GM13976 (cell line): ENCODE measurements at regions not wholly inside any gene's neighbourhood (a gene's known extent, or its start where the extent isn't known, plus 50 kb on each side); places are given as distances from the start of the nearest gene placed in this dataset.

ENCODE experiments used
- DNase-seq: peaks from one replicate; pipeline ENCODE4 v3.0.0; 2012; ENCODE audit warnings: low spot score
- in situ Hi-C: fragments of 300-500 bp; cut with MboI; formaldehyde crosslinking; loops from one replicate; pipeline ENCODE4 v1.12.0; 2022; ENCODE audit warnings: low sequenced_read_pairs, mixed read lengths, inconsistent platforms; ENCODE audit not compliant: unreplicated experiment
- TF ChIP-seq, protein P1 (sequence below): IDR thresholded peaks from 2 replicates; pipeline ENCODE4 v1.5.1; 2012; ENCODE audit warnings: borderline replicate concordance, mild to moderate bottlenecking; ENCODE audit not compliant: insufficient read depth; ENCODE audit errors: extremely low read depth, missing control alignments, control extremely low read depth

DNA sequence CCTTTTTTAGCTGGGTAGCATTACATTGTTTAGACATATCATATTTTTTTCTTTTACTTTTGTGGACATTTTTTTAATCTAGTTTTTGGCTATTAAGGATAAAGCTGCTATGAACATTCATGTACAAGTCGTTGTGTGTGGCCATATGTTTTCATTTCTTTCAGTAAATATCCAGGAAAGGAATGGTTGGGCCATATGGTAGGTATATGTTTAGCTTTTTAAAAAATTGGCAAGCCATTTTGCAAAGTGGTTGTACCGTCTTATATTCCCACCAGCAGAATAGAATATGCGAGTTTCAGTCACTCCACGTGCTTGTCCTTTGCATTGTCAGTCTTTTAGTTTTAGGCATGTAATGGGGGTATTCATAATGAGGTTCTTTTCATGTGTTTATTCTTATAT, 106.3 kb upstream of the NOX3 start:
- in situ Hi-C loops, result no loop called here
- no peak for DNase-seq
- TF ChIP-seq, protein P1, sequence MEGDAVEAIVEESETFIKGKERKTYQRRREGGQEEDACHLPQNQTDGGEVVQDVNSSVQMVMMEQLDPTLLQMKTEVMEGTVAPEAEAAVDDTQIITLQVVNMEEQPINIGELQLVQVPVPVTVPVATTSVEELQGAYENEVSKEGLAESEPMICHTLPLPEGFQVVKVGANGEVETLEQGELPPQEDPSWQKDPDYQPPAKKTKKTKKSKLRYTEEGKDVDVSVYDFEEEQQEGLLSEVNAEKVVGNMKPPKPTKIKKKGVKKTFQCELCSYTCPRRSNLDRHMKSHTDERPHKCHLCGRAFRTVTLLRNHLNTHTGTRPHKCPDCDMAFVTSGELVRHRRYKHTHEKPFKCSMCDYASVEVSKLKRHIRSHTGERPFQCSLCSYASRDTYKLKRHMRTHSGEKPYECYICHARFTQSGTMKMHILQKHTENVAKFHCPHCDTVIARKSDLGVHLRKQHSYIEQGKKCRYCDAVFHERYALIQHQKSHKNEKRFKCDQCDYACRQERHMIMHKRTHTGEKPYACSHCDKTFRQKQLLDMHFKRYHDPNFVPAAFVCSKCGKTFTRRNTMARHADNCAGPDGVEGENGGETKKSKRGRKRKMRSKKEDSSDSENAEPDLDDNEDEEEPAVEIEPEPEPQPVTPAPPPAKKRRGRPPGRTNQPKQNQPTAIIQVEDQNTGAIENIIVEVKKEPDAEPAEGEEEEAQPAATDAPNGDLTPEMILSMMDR, result no peak

DNA sequence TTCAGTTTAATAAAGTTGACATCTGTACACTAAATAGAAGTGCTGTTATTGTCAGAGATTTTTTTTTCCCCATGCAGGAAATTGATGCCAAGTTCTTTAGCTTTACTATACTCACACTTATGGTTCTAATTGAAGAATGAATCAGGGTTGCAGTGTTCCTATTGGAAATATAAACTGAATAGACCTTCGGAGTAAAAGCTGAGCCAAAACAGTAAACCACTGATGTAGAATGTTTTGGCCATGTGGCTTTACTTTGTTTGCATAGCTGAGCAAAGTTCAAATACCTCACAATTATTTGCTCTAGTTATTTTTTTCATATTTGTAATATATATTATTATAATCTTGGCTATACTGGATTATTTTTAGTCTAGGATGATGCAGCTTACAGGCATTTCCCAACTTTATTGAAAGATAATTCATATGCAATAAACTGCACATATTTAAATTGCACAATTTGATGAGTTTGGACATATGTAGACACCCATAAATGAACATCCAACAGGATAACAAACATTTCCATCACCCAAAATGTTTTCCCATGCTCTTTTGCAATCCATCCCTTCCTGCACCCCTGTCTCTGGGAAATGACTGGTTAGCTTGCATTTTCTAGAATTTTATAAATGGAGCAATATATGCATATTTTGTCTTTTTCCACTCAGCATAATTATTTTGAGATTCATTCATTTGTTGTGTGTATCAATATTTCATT, 105.8 kb upstream of the NOX3 start:
- no peak for DNase-seq
- TF ChIP-seq, protein P1, result no peak
- in situ Hi-C loops, result no loop called here

DNA sequence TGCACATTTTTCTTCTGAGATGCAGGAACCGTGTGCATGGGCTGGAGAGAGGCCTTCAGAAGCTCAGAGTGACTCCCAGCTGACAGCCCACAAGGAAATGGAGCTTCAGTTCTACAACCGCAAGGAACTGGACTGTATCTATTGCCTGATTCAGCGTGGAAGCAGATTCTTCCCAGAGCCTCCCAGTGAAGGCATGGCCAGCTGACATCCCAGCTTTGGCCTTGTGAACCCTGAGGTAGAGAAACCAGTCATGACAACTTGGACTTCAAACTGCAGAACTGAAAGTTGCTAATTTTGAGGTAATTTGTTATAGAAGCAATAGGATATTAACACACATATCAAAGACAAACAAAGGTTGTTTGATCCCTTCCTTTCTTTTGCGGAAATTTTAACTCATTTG, 94.3 kb upstream of the NOX3 start:
- in situ Hi-C loops, result loop anchor here (25.0 kb wide), 1 partner anchor 363 kb away; no protein-coding TSS in a partner anchor
- DNase-seq, result no peak
- TF ChIP-seq, protein P1, result no peak

DNA sequence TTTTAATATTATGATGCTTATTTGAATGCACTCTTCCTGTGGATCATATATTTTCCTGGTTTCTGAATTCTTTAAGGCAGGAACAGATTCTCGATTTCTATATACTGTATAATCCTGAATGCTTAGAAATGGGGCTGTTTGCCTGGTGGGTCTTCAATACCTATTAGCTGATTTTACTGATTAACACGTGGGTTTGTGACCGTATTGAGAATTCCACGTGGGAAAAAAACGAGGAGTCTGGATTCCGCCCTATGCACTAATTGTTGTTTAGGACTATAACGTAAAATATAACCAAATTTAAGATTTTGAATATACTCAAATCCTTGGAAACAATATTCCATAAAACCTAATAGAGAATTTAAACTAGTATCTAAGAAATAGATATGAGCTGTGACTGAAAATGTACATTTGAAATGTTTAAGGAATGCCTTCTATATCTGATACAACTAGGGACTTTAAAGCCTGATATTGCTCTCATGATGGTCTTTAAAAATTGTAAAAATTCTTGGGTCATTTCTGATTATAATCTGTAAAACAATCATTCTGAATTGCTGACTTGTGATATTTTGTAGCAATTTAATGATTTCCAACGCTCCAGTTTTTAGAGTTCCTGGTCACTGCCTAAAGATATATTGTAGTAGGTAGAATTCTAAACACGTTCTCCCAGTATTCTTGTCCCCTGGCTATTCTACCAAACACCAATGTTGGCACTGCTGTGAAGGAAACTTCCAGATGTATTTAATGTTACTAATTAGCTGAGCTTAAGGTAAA, 93.6 kb upstream of the NOX3 start:
- in situ Hi-C loops, result loop anchor here (25.0 kb wide), 1 partner anchor 362 kb away; no protein-coding TSS in a partner anchor
- no peak for DNase-seq
- TF ChIP-seq, protein P1, result no peak

DNA sequence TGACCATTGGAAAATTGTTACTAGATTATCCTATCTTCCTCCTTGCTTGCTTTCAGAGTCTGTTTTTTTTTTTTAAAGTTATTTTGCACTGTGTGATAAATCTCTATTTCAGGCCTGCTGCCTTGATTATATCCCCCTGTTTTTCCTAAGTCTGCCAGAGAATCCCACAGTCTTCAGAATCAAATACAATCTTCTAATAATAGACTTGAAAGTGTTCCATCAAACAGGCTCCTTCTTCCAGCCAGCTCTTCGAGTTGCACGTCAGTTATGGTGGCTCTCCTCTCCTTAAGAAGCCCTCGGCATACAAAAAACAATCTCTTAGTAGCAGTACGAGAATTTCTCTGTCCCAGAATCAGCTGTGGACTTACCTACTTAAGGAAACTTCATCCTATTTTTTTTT, 92.9 kb upstream of the NOX3 start:
- in situ Hi-C loops, result loop anchor here (25.0 kb wide), 1 partner anchor 361 kb away; no protein-coding TSS in a partner anchor
- DNase-seq, result no peak
- TF ChIP-seq, protein P1, result no peak

DNA sequence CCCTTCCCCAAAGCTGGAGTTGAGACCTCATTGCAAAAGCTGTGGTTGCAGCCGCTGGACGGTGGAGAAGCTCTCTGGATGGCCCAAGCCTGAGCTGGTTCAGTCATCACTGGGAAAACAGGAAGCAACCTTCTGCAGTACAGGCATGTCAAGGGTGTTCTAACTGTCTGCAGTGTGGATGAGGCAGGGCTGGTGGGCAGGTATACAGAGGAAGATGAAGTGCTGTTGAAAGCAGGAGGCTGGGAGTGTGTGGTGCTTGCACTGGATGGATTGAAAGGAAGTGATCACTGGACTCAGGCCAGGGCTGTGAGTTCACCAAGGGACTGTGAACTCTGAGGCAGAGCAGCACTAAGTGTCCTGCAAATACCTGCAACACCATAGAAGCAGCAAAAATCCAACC, 89.0 kb upstream of the NOX3 start:
- DNase-seq, result no peak
- in situ Hi-C loops, result loop anchor here (25.0 kb wide), 1 partner anchor 357 kb away; no protein-coding TSS in a partner anchor
- TF ChIP-seq, protein P1, result no peak
